NT2/D1 (cell line): ENCODE measurements at regions not wholly inside any gene's neighbourhood (a gene's known extent, or its start where the extent isn't known, plus 50 kb on each side); places are given as distances from the start of the nearest gene placed in this dataset.
"Not testable (repeated sequence)": the region's sequence is repeated elsewhere in the genome, so short reads cannot be mapped to it uniquely, and the experiment has no call there.

Experiments used
- SUZ12 ChIP-seq: IDR thresholded peaks from 2 replicates; pipeline ENCODE4 v1.6.1; 2011; ENCODE audit not compliant: insufficient read length, insufficient read depth; ENCODE audit errors: extremely low read depth
- YY1 ChIP-seq: IDR thresholded peaks from 2 replicates; pipeline ENCODE4 v1.6.1; 2011; ENCODE audit not compliant: insufficient read length, insufficient read depth
- ZNF274 ChIP-seq: IDR thresholded peaks from 2 replicates; pipeline ENCODE4 v1.6.1; 2011; ENCODE audit warnings: mild to moderate bottlenecking, low read depth, low read length

GRCh38 chr17:64713786-64714185 is 51.7 kb upstream of the SMURF2 start:
- TF ChIP-seq SUZ12, ZNF274, YY1: not testable (repeated sequence)
